H9 (cell line): ENCODE measurements at regions not wholly inside any gene's neighbourhood (a gene's known extent, or its start where the extent isn't known, plus 50 kb on each side); places are given as distances from the start of the nearest gene placed in this dataset.

ENCODE experiments used
- DNase-seq: peaks from one replicate; pipeline ENCODE4 v3.0.0-alpha.2; 2017
- H2AFZ ChIP-seq: one replicate; pipeline ENCODE4 v1.6.1; 2013; ENCODE audit warnings: mild to moderate bottlenecking, low read length, control low read depth, moderate library complexity
- H2AK5ac ChIP-seq: 2 replicates; pipeline ENCODE4 v1.6.1; 2013; ENCODE audit warnings: low read length, control low read depth, mixed read lengths; ENCODE audit not compliant: insufficient read length
- H2BK120ac ChIP-seq: one replicate; pipeline ENCODE4 v1.6.1; 2013; ENCODE audit warnings: low read depth, mild to moderate bottlenecking, low read length, control low read depth, inconsistent platforms; ENCODE audit not compliant: poor library complexity, severe bottlenecking
- H2BK12ac ChIP-seq: 2 replicates; pipeline ENCODE4 v1.6.1; 2013; ENCODE audit warnings: low read length, control low read depth, mixed read lengths, low read depth; ENCODE audit not compliant: insufficient read length
- H2BK15ac ChIP-seq: 2 replicates; pipeline ENCODE4 v1.6.1; 2013; ENCODE audit warnings: low read depth, low read length, control low read depth
- H2BK20ac ChIP-seq: one replicate; pipeline ENCODE4 v1.6.1; 2013; ENCODE audit warnings: low read depth, mild to moderate bottlenecking, low read length, control low read depth, inconsistent platforms; ENCODE audit not compliant: poor library complexity, severe bottlenecking
- H2BK5ac ChIP-seq: 2 replicates; pipeline ENCODE4 v1.6.1; 2013; ENCODE audit warnings: low read length, control low read depth, mixed read lengths; ENCODE audit not compliant: insufficient read length
- H3K14ac ChIP-seq: 2 replicates; pipeline ENCODE4 v1.6.1; 2013; ENCODE audit warnings: low read length, control low read depth; ENCODE audit not compliant: insufficient read depth
- H3K18ac ChIP-seq: 2 replicates; pipeline ENCODE4 v1.6.1; 2013; ENCODE audit warnings: low read depth, mild to moderate bottlenecking, mixed read lengths, low read length, control low read depth; ENCODE audit not compliant: insufficient read length
- H3K23ac ChIP-seq: 2 replicates; pipeline ENCODE4 v1.6.1; 2013; ENCODE audit warnings: low read length, control low read depth, mixed read lengths, low read depth; ENCODE audit not compliant: insufficient read length
- H3K23me2 ChIP-seq: 2 replicates; pipeline ENCODE4 v1.6.1; 2013; ENCODE audit warnings: low read depth, mild to moderate bottlenecking, mixed read lengths, low read length, control low read depth; ENCODE audit not compliant: insufficient read length, poor library complexity, severe bottlenecking
- H3K27ac ChIP-seq: 2 replicates; pipeline ENCODE4 v1.5.1; 2013; ENCODE audit warnings: low read length, control low read depth, mixed read lengths, low read depth; ENCODE audit not compliant: insufficient read length
- H3K27me3 ChIP-seq: 2 replicates; pipeline ENCODE4 v1.6.1; 2013; ENCODE audit warnings: low read length, control low read depth, inconsistent platforms; ENCODE audit not compliant: insufficient read depth
- H3K4ac ChIP-seq: 2 replicates; pipeline ENCODE4 v1.6.1; 2013; ENCODE audit warnings: low read depth, mild to moderate bottlenecking, control low read depth, inconsistent platforms, low read length, moderate library complexity
- H3K4me1 ChIP-seq: 2 replicates; pipeline ENCODE4 v1.6.1; 2013; ENCODE audit warnings: low read length, control low read depth, inconsistent platforms; ENCODE audit not compliant: insufficient read depth
- H3K4me2 ChIP-seq: 2 replicates; pipeline ENCODE4 v1.6.1; 2013; ENCODE audit warnings: low read length, control low read depth, mixed read lengths; ENCODE audit not compliant: insufficient read length, insufficient read depth
- H3K56ac ChIP-seq: 2 replicates; pipeline ENCODE4 v1.6.1; 2013; ENCODE audit warnings: low read depth, mild to moderate bottlenecking, mixed read lengths, low read length, control low read depth; ENCODE audit not compliant: insufficient read length
- H3K79me1 ChIP-seq: 2 replicates; pipeline ENCODE4 v1.6.1; 2013; ENCODE audit warnings: low read depth, mild to moderate bottlenecking, moderate library complexity, low read length, control low read depth, inconsistent platforms; ENCODE audit not compliant: insufficient read depth, poor library complexity, severe bottlenecking
- H3K79me2 ChIP-seq: 2 replicates; pipeline ENCODE4 v1.6.1; 2013; ENCODE audit warnings: low read length, control low read depth, inconsistent platforms; ENCODE audit not compliant: insufficient read depth
- H3K9ac ChIP-seq: 2 replicates; pipeline ENCODE4 v1.6.1; 2013; ENCODE audit warnings: low read length, control low read depth, mixed read lengths; ENCODE audit not compliant: insufficient read length; ENCODE audit errors: extremely low read depth
- H3K9me3 ChIP-seq: one replicate; pipeline ENCODE4 v1.6.1; 2013; ENCODE audit warnings: low read depth, low read length, inconsistent platforms; ENCODE audit not compliant: control insufficient read depth
- H3T11ph ChIP-seq: one replicate; pipeline ENCODE4 v1.6.1; 2013; ENCODE audit warnings: mild to moderate bottlenecking, low read length, control low read depth, inconsistent platforms
- H4K20me1 ChIP-seq: one replicate; pipeline ENCODE4 v1.6.1; 2013; ENCODE audit not compliant: control insufficient read depth, insufficient read length, insufficient read depth
- H4K5ac ChIP-seq: 2 replicates; pipeline ENCODE4 v1.6.1; 2013; ENCODE audit warnings: low read depth, mild to moderate bottlenecking, mixed read lengths, low read length, control low read depth; ENCODE audit not compliant: insufficient read length
- H4K8ac ChIP-seq: replicated peaks from 2 replicates; pipeline ENCODE4 v1.6.1; 2013; ENCODE audit warnings: low read length, control low read depth, mixed read lengths, low read depth; ENCODE audit not compliant: insufficient read length
- H4K91ac ChIP-seq: 2 replicates; pipeline ENCODE4 v1.6.1; 2013; ENCODE audit warnings: low read depth, mild to moderate bottlenecking, moderate library complexity, mixed read lengths, low read length, control low read depth; ENCODE audit not compliant: insufficient read length
- H3K27ac Mint-ChIP-seq, 3 experiments: 2 replicates in 2 of 3; 3 replicates in 1 of 3; pipeline ENCODE4 v1.8.0; 2020 to 2021; ENCODE audit warnings: mixed read lengths in 3 of 3, mild to moderate bottlenecking in 1 of 3, moderate library complexity in 1 of 3
- H3K27me3 Mint-ChIP-seq: 2 replicates; pipeline ENCODE4 v1.8.0; 2021; ENCODE audit warnings: low read depth, mild to moderate bottlenecking, moderate library complexity, mixed read lengths
- H3K36me3 Mint-ChIP-seq, 3 experiments: 2 replicates in 2 of 3; 3 replicates in 1 of 3; pipeline ENCODE4 v1.8.0; 2020 to 2021; ENCODE audit warnings: low read depth in 3 of 3, mixed read lengths in 3 of 3; ENCODE audit not compliant: insufficient read depth in 1 of 3
- H3K4me1 Mint-ChIP-seq, 2 experiments: 2 replicates each; pipeline ENCODE4 v1.8.0; 2020; ENCODE audit warnings: mixed read lengths in 2 of 2
- H3K4me3 Mint-ChIP-seq, 2 experiments: 2 replicates in 1 of 2; 3 replicates in 1 of 2; pipeline ENCODE4 v1.8.0; 2020 to 2021; ENCODE audit warnings: mild to moderate bottlenecking in 2 of 2, mixed read lengths in 2 of 2, moderate library complexity in 1 of 2
- H3K9me3 Mint-ChIP-seq, 2 experiments: 2 replicates in 1 of 2; 3 replicates in 1 of 2; pipeline ENCODE4 v1.8.0; 2020; ENCODE audit warnings: mild to moderate bottlenecking in 2 of 2, mixed read lengths in 2 of 2, moderate library complexity in 1 of 2
- CTCF ChIP-seq: fragments of 200-600 bp; sonication (generic); conservative IDR thresholded peaks from 3 replicates; pipeline ENCODE4 v1.8.0; 2021; ENCODE audit warnings: antibody characterized with exemption, mild to moderate bottlenecking
- WGBS: extraction: QIAGEN DNeasy Blood & Tissue Kit; methylation state at CpG from one replicate; pipeline ENCODE4 v1.1.7; 2013; ENCODE audit warnings: missing lambda C conversion rate, low lambda C conversion rate, mixed read lengths; ENCODE audit not compliant: insufficient read length; ENCODE audit errors: extremely low coverage; 5-methylcytosine and 5-hydroxymethylcytosine counted together

DNA sequence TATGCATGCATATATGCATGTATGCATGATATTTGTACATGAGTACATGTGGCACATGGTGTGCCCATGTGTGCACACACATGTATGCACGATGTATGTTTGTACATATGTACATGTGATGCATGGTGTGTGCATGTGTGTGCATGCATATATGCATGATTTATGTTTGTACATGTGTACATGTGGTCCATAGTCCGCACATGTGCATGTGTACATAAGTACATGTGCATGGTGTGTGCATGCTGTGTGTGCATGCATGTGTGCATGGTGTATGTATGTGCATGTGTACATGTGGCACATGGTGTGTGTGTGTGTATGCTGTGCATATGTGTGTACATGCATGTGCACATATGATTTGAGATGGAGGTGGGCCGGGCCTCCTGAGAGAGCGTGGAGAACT, 384.2 kb downstream of the TYW1 start:
- no peak overlapping the region for H4K91ac ChIP-seq
- H4K20me1 ChIP-seq: no peaks in the 10 kb centered on the region
- no peak overlapping the region for H3K4ac ChIP-seq
- no peak overlapping the region for H3K27ac ChIP-seq
- no peak overlapping the region for H3K4me2 ChIP-seq
- H3K79me2 ChIP-seq: no peaks in the 10 kb centered on the region
- no peak overlapping the region for H2BK120ac ChIP-seq
- H3K4me1 ChIP-seq: no peaks in the 10 kb centered on the region
- H2AFZ ChIP-seq: no peak overlapping the region
- no peak overlapping the region for H3T11ph ChIP-seq
- no peaks in the 10 kb centered on the region for H3K27me3 ChIP-seq
- H2AK5ac ChIP-seq: no peak overlapping the region
- H3K9me3 ChIP-seq: no peaks in the 10 kb centered on the region
- H3K56ac ChIP-seq: no peak overlapping the region
- H3K4me1 Mint-ChIP-seq: no peaks in the 10 kb centered on the region
- no peaks in the 10 kb centered on the region; a peak in 1 of 7 replicates for H3K36me3 Mint-ChIP-seq
- H3K14ac ChIP-seq: no peak overlapping the region
- H3K79me1 ChIP-seq: no peaks in the 10 kb centered on the region
- H3K9me3 Mint-ChIP-seq: no peaks in the 10 kb centered on the region; a peak in 1 of 5 replicates
- H2BK5ac ChIP-seq: no peak overlapping the region
- no peak overlapping the region for H2BK12ac ChIP-seq
- no peak overlapping the region for H3K9ac ChIP-seq
- no peak overlapping the region for H2BK15ac ChIP-seq
- H3K4me3 Mint-ChIP-seq: no peak overlapping the region
- H4K8ac ChIP-seq: no peak overlapping the region
- H3K18ac ChIP-seq: no peak overlapping the region
- WGBS: no CpG with 5 or more reads among the region's 4 CpGs
- no peak overlapping the region for H3K23ac ChIP-seq
- no peak overlapping the region for H3K27ac Mint-ChIP-seq
- no peak for DNase-seq
- no peak overlapping the region for H2BK20ac ChIP-seq
- H3K27me3 Mint-ChIP-seq: peaks cover 9% of the 10 kb centered on the region
- no peaks in the 10 kb centered on the region for H3K23me2 ChIP-seq
- no peak overlapping the region for H4K5ac ChIP-seq
- no peak for TF ChIP-seq CTCF
